Ovary (tissue), 7 donors: ENCODE measurements at regions not wholly inside any gene's neighbourhood (a gene's known extent, or its start where the extent isn't known, plus 50 kb on each side); places are given as distances from the start of the nearest gene placed in this dataset.

ENCODE experiments used
- DNase-seq, 5 donors: peaks; one replicate each; pipeline ENCODE4 v3.0.0-alpha.2; 2019 to 2020
- H3K27ac ChIP-seq, 2 donors: fragments of 200-600 bp; one replicate each; pipeline versions ENCODE4 v1.5.1 to v1.8.0; 2019 to 2022
- H3K27me3 ChIP-seq: fragments of 200-600 bp; one replicate; pipeline ENCODE4 v1.8.0; 2022
- H3K36me3 ChIP-seq: fragments of 200-600 bp; sonication (generic); one replicate; pipeline ENCODE4 v1.5.1; 2019
- H3K4me1 ChIP-seq: one replicate; pipeline ENCODE4 v1.8.1; 2013; ENCODE audit warnings: mild to moderate bottlenecking, moderate library complexity; ENCODE audit not compliant: insufficient read depth
- H3K4me3 ChIP-seq: fragments of 200-600 bp; sonication (generic); one replicate; pipeline ENCODE4 v1.5.1; 2017
- H3K9me3 ChIP-seq, 2 donors: fragments of 200-600 bp in 1 of 2; sonication (generic) in 1 of 2; one replicate each; pipeline versions ENCODE4 v1.5.1 to v1.8.1; 2013 to 2019; ENCODE audit warnings: mild to moderate bottlenecking in 1 of 2, moderate library complexity in 1 of 2
- EP300 ChIP-seq: sonication (generic); formaldehyde crosslinking; IDR thresholded peaks from one replicate; pipeline ENCODE4 v1.6.1; 2017; ENCODE audit warnings: antibody characterized with exemption
- POLR2A ChIP-seq: fragments of 450-650 bp; IDR thresholded peaks from one replicate; pipeline ENCODE4 v1.6.1; 2017; ENCODE audit warnings: antibody characterized with exemption, mild to moderate bottlenecking, moderate library complexity
- WGBS, 3 donors: extraction: QIAGEN DNeasy Blood & Tissue Kit in 1 of 3; methylation state at CpG; one replicate each; pipeline versions ENCODE4 v1.1.5 to v1.1.7; 2013 to 2017; 5-methylcytosine and 5-hydroxymethylcytosine counted together
- intact Hi-C, 4 donors: fragments of 100-400 bp; cut with DNase I; formaldehyde crosslinking; loops; one replicate each; pipeline versions ENCODE4 v1.11.0 to v1.15.1; 2022 to 2023
- TF ChIP-seq, protein P1 (sequence below), 3 donors: fragments of 450-650 bp in 2 of 3; fragments of 200-600 bp in 1 of 3; IDR thresholded peaks; one replicate each; pipeline versions ENCODE4 v1.5.1 to v1.8.0; 2016 to 2022; ENCODE audit warnings: antibody characterized with exemption in 3 of 3, mild to moderate bottlenecking in 1 of 3
- donor health status: DM: no; HTN: no; CAD: no; lungs with moderate emphysema.
- donor health status: DM: no; HTN: no; CAD: no.
- donor health status: Bipolar disorder and iron deficiency.
- donor health status: DM: no; HTN: no; CAD: no.
- donor health status: DM: yes; HTN: yes; CAD: no.

DNA sequence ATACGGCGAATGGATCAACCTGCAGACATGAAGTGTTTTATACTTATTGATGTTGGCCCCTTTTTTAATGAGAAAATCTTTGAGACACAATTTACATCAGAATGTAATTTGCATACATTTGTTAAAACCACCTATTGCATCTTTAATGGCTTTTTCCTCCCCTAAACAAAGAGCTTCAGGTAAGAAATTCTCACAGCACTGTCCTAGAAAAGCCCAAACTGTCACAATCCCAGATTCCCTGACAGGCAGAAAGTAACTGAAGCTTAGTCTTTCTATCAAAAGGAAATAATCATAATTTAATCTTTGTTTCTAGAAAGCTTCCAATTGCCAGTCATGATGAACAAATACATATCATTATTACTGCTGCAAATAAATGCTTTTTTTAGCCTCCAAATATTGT lies 407.9 kb downstream of the TMA16 start:
- no peak for TF ChIP-seq EP300
- TF ChIP-seq, protein P1, sequence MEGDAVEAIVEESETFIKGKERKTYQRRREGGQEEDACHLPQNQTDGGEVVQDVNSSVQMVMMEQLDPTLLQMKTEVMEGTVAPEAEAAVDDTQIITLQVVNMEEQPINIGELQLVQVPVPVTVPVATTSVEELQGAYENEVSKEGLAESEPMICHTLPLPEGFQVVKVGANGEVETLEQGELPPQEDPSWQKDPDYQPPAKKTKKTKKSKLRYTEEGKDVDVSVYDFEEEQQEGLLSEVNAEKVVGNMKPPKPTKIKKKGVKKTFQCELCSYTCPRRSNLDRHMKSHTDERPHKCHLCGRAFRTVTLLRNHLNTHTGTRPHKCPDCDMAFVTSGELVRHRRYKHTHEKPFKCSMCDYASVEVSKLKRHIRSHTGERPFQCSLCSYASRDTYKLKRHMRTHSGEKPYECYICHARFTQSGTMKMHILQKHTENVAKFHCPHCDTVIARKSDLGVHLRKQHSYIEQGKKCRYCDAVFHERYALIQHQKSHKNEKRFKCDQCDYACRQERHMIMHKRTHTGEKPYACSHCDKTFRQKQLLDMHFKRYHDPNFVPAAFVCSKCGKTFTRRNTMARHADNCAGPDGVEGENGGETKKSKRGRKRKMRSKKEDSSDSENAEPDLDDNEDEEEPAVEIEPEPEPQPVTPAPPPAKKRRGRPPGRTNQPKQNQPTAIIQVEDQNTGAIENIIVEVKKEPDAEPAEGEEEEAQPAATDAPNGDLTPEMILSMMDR (IDR thresholded peaks at IDR 0.05): no peak
- no peak for TF ChIP-seq POLR2A
- 84 to 88% (median 87%) methylated on average over 2 of the region's 2 CpGs for WGBS, 3 donors
- Histone ChIP-seq H3K27ac (no peak overlapping the region), H3K27me3 (no peaks in the 10 kb centered on the region), H3K4me3 (no peak overlapping the region), H3K9me3 (no peaks in the 10 kb centered on the region), H3K36me3 (no peaks in the 10 kb centered on the region), H3K4me1 (no peaks in the 10 kb centered on the region)
- intact Hi-C loops: no loop called here
- DNase-seq: no peak

DNA sequence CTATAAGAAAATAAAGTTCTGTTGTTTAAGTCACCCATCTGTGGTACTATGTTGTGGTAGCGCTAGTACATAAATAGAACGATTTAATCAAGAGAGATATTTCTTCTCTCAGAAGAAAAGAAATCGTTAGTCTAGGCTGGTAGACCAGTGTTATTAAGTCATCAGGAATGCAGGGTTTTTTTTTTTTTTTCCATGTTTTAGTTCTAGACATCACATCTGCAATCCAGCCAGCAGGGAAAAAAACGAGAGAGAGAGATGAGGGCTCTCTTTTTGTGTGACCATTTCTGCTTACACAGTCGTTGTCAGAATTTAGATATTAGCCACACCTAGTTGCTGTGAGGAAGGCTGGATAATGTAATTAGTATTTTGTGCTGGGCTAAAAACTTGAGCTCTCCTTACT lies 417.4 kb downstream of the TMA16 start:
- H3K9me3 ChIP-seq: no peaks in the 10 kb centered on the region
- no peak overlapping the region for H3K27ac ChIP-seq
- H3K4me3 ChIP-seq: no peak overlapping the region
- no peaks in the 10 kb centered on the region for H3K27me3 ChIP-seq
- H3K4me1 ChIP-seq: no peaks in the 10 kb centered on the region
- DNase-seq: no peak
- no peaks in the 10 kb centered on the region for H3K36me3 ChIP-seq
- intact Hi-C loops: no loop called here
- WGBS, 3 donors: 51 to 63% (median 53%) methylated on average over 5 of the region's 5 CpGs
- no peak for TF ChIP-seq EP300
- TF ChIP-seq, protein P1 (IDR thresholded peaks at IDR 0.05): no peak
- TF ChIP-seq POLR2A: no peak

DNA sequence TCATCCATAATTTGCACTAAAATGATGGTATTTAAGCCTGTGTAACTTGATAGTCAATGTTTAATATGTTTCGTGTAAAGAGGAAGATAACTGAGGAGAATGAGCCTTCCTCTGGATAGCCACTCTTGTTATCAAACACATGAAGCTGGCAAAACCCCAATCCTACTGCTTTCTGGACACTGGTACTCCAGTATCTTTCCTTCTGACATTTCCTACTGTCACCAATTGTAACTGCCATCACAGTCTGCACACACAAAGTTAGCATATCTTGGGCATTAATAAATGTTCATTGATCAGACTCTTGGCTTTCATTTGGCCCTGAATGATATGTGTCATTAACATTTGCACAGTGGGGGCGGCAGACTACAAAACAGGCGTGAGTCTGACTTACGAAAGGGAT lies 419.1 kb downstream of the TMA16 start:
- H3K27ac ChIP-seq: no peak overlapping the region
- no peaks in the 10 kb centered on the region for H3K27me3 ChIP-seq
- no peaks in the 10 kb centered on the region for H3K9me3 ChIP-seq
- 58 to 69% (median 67%) methylated on average over 4 of the region's 4 CpGs for WGBS, 3 donors
- H3K4me3 ChIP-seq: no peak overlapping the region
- intact Hi-C loops: no loop called here
- DNase-seq: no peak
- TF ChIP-seq POLR2A (no peak), EP300 (no peak)
- TF ChIP-seq, protein P1 (IDR thresholded peaks at IDR 0.05): no peak
- no peaks in the 10 kb centered on the region for H3K36me3 ChIP-seq
- no peaks in the 10 kb centered on the region for H3K4me1 ChIP-seq

DNA sequence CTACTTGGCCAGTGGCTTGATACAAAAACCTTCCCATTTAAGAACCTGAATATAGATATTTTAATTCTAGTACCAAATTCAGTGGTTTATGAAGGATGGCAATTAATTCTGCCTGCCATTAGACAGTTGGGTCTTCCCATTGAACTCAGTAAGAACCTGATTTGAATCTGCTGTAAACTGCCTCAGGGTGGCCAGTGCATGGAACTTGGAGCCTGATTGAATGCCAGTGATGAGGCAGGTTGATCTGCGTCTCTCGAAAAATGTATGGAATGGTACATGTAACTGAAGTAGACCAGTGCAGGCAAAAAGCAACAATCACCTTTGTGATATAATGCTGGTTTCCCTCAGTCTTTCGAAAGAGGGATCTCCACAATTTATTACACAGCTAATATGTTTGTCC lies 421.4 kb downstream of the TMA16 start:
- Histone ChIP-seq H3K27ac (no peak overlapping the region), H3K9me3 (no peaks in the 10 kb centered on the region), H3K36me3 (no peaks in the 10 kb centered on the region), H3K27me3 (no peaks in the 10 kb centered on the region), H3K4me1 (no peaks in the 10 kb centered on the region), H3K4me3 (no peak overlapping the region)
- 87 to 95% (median 87%) methylated on average over 3 of the region's 3 CpGs for WGBS, 3 donors
- no peak for DNase-seq
- TF ChIP-seq EP300 (no peak), POLR2A (no peak)
- TF ChIP-seq, protein P1 (IDR thresholded peaks at IDR 0.05): no peak
- intact Hi-C loops: no loop called here

DNA sequence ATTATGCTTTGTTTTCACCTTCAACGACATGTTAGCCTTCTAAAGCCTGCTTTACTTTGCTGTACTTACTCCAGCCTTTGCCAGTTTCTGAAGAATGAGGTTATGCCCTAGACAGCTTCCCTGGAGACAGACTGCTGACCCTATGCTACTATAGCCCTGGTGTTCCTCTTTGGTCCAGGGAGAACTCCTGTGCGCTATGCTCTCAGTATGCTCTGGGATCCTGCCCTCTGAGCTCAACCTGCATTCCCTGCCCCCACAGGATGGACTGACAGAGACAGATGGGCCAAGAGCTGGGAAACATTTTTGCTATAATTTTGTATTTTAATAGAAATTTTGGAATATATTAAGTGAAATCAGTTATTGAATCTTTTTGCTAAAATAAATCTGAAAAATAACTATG lies 425.9 kb downstream of the TMA16 start:
- no peak overlapping the region for H3K4me3 ChIP-seq
- no peaks in the 10 kb centered on the region for H3K36me3 ChIP-seq
- intact Hi-C loops: no loop called here
- no peaks in the 10 kb centered on the region for H3K27me3 ChIP-seq
- no peaks in the 10 kb centered on the region for H3K9me3 ChIP-seq
- DNase-seq: no peak
- WGBS, 3 donors: 60 to 66% (median 64%) methylated on average over 2 of the region's 2 CpGs
- H3K4me1 ChIP-seq: no peaks in the 10 kb centered on the region
- TF ChIP-seq, protein P1 (IDR thresholded peaks at IDR 0.05): no peak
- TF ChIP-seq POLR2A (no peak), EP300 (no peak)
- H3K27ac ChIP-seq: no peak overlapping the region
